Testis (tissue), 2 donors: ENCODE measurements at regions not wholly inside any gene's neighbourhood (a gene's known extent, or its start where the extent isn't known, plus 50 kb on each side); places are given as distances from the start of the nearest gene placed in this dataset.

ENCODE experiments used
- CTCF ChIP-seq, 3 experiments: fragments of 450-650 bp in 2 of 3; fragments of 200-600 bp in 1 of 3; sonication (generic) in 1 of 3; IDR thresholded peaks; one replicate each; pipeline ENCODE4 v1.5.1; 2016 to 2019; ENCODE audit warnings: antibody characterized with exemption in 3 of 3, mild to moderate bottlenecking in 2 of 3, moderate library complexity in 1 of 3
- POLR2A ChIP-seq: fragments of 450-650 bp; IDR thresholded peaks from one replicate; pipeline ENCODE4 v1.6.1; 2017; ENCODE audit warnings: antibody characterized with exemption, mild to moderate bottlenecking, moderate library complexity

GRCh38 chr1:204814166-204814884, 56.3 kb upstream of the NFASC start:
- no peak for TF ChIP-seq CTCF (IDR thresholded peaks at IDR 0.05)
- no peak for TF ChIP-seq POLR2A
